ENCODE measurements at regions not wholly inside any gene's neighbourhood (a gene's known extent, or its start where the extent isn't known, plus 50 kb on each side); places are given as distances from the start of the nearest gene placed in this dataset.

DNA sequence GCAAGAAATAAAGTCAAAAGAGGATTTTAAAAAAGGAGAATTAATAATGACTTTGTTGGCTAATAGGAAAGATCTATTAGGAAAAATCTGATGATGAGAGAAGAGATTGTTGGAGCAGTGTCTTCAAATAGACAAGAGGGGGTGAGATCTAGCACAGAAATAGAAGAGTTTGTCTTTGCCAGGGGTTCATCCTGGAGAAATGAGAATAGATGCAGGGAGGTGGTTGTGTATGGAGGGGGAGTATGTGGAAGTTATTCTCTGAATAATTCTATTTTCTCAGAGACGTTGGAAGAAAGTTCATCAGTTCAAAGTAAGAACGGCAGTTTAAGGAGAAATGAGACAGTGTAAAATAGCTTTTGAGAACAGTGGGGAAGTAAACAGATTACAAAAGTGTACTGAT, 161.3 kb downstream of the TM2D1 start:
- WGBS (ENCODE audit: insufficient coverage), result 95% methylated on average over 2 of the region's 2 CpGs
- intact Hi-C loops (cut with micrococcal nuclease), result no loop called here
- peaks cover 5% of the 10 kb centered on the region for H3K9me3 Mint-ChIP-seq (ENCODE audit: insufficient read depth)
- no peaks in the 10 kb centered on the region for H3K36me3 ChIP-seq (replicated peaks in 1 of 2; ENCODE audit: control extremely low read depth in 1 of 2, control insufficient read depth in 1 of 2, extremely low read depth in 1 of 2, insufficient read depth in 2 of 2, low read length in 1 of 2)
- TF ChIP-seq EZH2 (IDR thresholded peaks at IDR 0.05; ENCODE audit: borderline replicate concordance, insufficient read depth, low read depth, low read length, poor library complexity, severe bottlenecking), result no peak
- TF ChIP-seq, protein P1, sequence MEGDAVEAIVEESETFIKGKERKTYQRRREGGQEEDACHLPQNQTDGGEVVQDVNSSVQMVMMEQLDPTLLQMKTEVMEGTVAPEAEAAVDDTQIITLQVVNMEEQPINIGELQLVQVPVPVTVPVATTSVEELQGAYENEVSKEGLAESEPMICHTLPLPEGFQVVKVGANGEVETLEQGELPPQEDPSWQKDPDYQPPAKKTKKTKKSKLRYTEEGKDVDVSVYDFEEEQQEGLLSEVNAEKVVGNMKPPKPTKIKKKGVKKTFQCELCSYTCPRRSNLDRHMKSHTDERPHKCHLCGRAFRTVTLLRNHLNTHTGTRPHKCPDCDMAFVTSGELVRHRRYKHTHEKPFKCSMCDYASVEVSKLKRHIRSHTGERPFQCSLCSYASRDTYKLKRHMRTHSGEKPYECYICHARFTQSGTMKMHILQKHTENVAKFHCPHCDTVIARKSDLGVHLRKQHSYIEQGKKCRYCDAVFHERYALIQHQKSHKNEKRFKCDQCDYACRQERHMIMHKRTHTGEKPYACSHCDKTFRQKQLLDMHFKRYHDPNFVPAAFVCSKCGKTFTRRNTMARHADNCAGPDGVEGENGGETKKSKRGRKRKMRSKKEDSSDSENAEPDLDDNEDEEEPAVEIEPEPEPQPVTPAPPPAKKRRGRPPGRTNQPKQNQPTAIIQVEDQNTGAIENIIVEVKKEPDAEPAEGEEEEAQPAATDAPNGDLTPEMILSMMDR (IDR thresholded peaks at IDR 0.05), result no peak
- DNase-seq (no peak), ATAC-seq (ENCODE audit: low read depth) (no peak)
- no peak overlapping the region for H3K4me3 Mint-ChIP-seq
- no peaks in the 10 kb centered on the region for H3K79me2 ChIP-seq (ENCODE audit: control insufficient read depth, insufficient read depth, low read length)
- H3K9me3 ChIP-seq (ENCODE audit: control extremely low read depth in 1 of 3, control insufficient read depth in 2 of 3, insufficient read depth in 1 of 3, low read length in 2 of 3), result peaks cover 1 to 22% (median 17%) of the 10 kb centered on the region in 3 donors
- H3K4me1 Mint-ChIP-seq, result no peaks in the 10 kb centered on the region
- ChIA-PET CTCF (interaction anchor here (1.9 kb wide), 1 partner anchor 24 kb away, joined by 5 read pairs; no protein-coding TSS in a partner anchor), POLR2A (no interaction called here)
- H2AFZ ChIP-seq (ENCODE audit: insufficient read depth, low read depth, low read length, poor library complexity, severe bottlenecking), result no peak overlapping the region
- H3K27me3 Mint-ChIP-seq, result no peaks in the 10 kb centered on the region
- no peak overlapping the region for H3K4me3 ChIP-seq (ENCODE audit: control extremely low read depth in 1 of 5, extremely low read depth in 1 of 5, insufficient read depth in 1 of 5, low read depth in 2 of 5, low read length in 4 of 5)
- no peak overlapping the region for H3K4me2 ChIP-seq (replicated peaks; ENCODE audit: low read depth, low read length, poor library complexity, severe bottlenecking)
- H3K27me3 ChIP-seq (replicated peaks in 1 of 4; ENCODE audit: control extremely low read depth in 1 of 4, control insufficient read depth in 3 of 4, insufficient read depth in 4 of 4, low read length in 3 of 4), result peaks cover 0 to 6% (median 0%) of the 10 kb centered on the region in 4 experiments
- no peaks in the 10 kb centered on the region for H4K20me1 ChIP-seq (ENCODE audit: control insufficient read depth, insufficient read depth, low read length, poor library complexity, severe bottlenecking)
- H3K9ac ChIP-seq (ENCODE audit: low read length), result no peak overlapping the region
- no peaks in the 10 kb centered on the region for H3K4me1 ChIP-seq (ENCODE audit: control insufficient read depth in 2 of 2, insufficient read depth in 2 of 2, low read length in 2 of 2)
- no peak overlapping the region for H3K27ac Mint-ChIP-seq
- H3K27ac ChIP-seq (ENCODE audit: low read length in 2 of 2), result no peak overlapping the region

DNA sequence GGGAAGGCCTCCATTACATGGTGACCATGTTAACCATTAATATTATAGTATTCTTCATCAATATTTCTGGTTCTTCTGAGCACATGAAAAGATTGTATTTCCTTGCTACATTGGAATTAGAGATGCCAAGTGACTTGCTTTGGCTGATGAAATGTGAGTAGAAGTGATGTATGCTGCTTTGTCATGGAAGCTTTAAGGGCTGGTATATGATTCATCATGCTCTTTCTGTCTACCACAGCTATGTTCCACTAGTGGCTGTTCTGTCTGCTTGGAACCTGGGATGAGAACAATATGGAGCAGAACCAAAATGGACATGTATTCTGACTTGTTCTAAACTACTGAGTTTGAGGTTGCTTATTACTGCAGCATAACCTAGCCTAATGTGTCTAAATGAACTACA, 163.3 kb downstream of the TM2D1 start:
- no peak overlapping the region for H2AFZ ChIP-seq (ENCODE audit: insufficient read depth, low read depth, low read length, poor library complexity, severe bottlenecking)
- ATAC-seq (ENCODE audit: low read depth) (no peak), DNase-seq (no peak)
- no peak overlapping the region for H3K4me3 ChIP-seq (ENCODE audit: control extremely low read depth in 1 of 5, extremely low read depth in 1 of 5, insufficient read depth in 1 of 5, low read depth in 2 of 5, low read length in 4 of 5)
- POLR2A ChIA-PET, result no interaction called here
- Mint-ChIP-seq H3K9me3 (ENCODE audit: insufficient read depth) (peaks cover 5% of the 10 kb centered on the region), H3K4me3 (no peak overlapping the region), H3K4me1 (no peaks in the 10 kb centered on the region), H3K27me3 (no peaks in the 10 kb centered on the region), H3K27ac (no peak overlapping the region)
- H3K4me2 ChIP-seq (replicated peaks; ENCODE audit: low read depth, low read length, poor library complexity, severe bottlenecking), result no peak overlapping the region
- TF ChIP-seq EZH2 (IDR thresholded peaks at IDR 0.05; ENCODE audit: borderline replicate concordance, insufficient read depth, low read depth, low read length, poor library complexity, severe bottlenecking), result no peak
- TF ChIP-seq, protein P1 (IDR thresholded peaks at IDR 0.05), result no peak
- no peak overlapping the region for H3K9ac ChIP-seq (ENCODE audit: low read length)
- intact Hi-C loops (cut with micrococcal nuclease), result no loop called here
- peaks cover 0 to 6% (median under 1%) of the 10 kb centered on the region in 4 experiments for H3K27me3 ChIP-seq (replicated peaks in 1 of 4; ENCODE audit: control extremely low read depth in 1 of 4, control insufficient read depth in 3 of 4, insufficient read depth in 4 of 4, low read length in 3 of 4)
- no peaks in the 10 kb centered on the region for H3K79me2 ChIP-seq (ENCODE audit: control insufficient read depth, insufficient read depth, low read length)
- H3K4me1 ChIP-seq (ENCODE audit: control insufficient read depth in 2 of 2, insufficient read depth in 2 of 2, low read length in 2 of 2), result no peaks in the 10 kb centered on the region
- peaks cover 1 to 17% (median 15%) of the 10 kb centered on the region in 3 donors for H3K9me3 ChIP-seq (ENCODE audit: control extremely low read depth in 1 of 3, control insufficient read depth in 2 of 3, insufficient read depth in 1 of 3, low read length in 2 of 3)
- H4K20me1 ChIP-seq (ENCODE audit: control insufficient read depth, insufficient read depth, low read length, poor library complexity, severe bottlenecking), result no peaks in the 10 kb centered on the region
- H3K27ac ChIP-seq (ENCODE audit: low read length in 2 of 2), result no peak overlapping the region
- CTCF ChIA-PET, result no interaction called here
- H3K36me3 ChIP-seq (replicated peaks in 1 of 2; ENCODE audit: control extremely low read depth in 1 of 2, control insufficient read depth in 1 of 2, extremely low read depth in 1 of 2, insufficient read depth in 2 of 2, low read length in 1 of 2), result no peaks in the 10 kb centered on the region

Data from B cell (primary cell).